ENCODE measurements at regions not wholly inside any gene's neighbourhood (a gene's known extent, or its start where the extent isn't known, plus 50 kb on each side); places are given as distances from the start of the nearest gene placed in this dataset.

- DNase-seq, result no peak
Measured at GRCh38 chr6:23855497-23856116, 270.4 kb upstream of the NRSN1 start.

GRCh38 chr6:23870496-23870895 is 255.5 kb upstream of the NRSN1 start:
- DNase-seq, result no peak

- DNase-seq, result no peak
Measured at GRCh38 chr6:23873161-23873560, 252.9 kb upstream of the NRSN1 start.

GRCh38 chr6:23875006-23875405 is 251.0 kb upstream of the NRSN1 start:
- DNase-seq, result no peak

GRCh38 chr6:23879816-23880215 is 246.2 kb upstream of the NRSN1 start:
- no peak for DNase-seq

- DNase-seq, result peak; percentile 36
Measured at GRCh38 chr6:23890543-23891227, 235.3 kb upstream of the NRSN1 start.

- DNase-seq, result no peak
Measured at GRCh38 chr6:23905133-23905815, 220.7 kb upstream of the NRSN1 start.

- DNase-seq, result no peak
Measured at GRCh38 chr6:23910420-23910819, 215.6 kb upstream of the NRSN1 start.

- DNase-seq, result no peak
Measured at GRCh38 chr6:23927935-23928334, 198.1 kb upstream of the NRSN1 start.

GRCh38 chr6:23929201-23929600 is 196.8 kb upstream of the NRSN1 start:
- no peak for DNase-seq

- DNase-seq, result no peak
Measured at GRCh38 chr6:23940466-23940865, 185.5 kb upstream of the NRSN1 start.

GRCh38 chr6:23951691-23952090 is 174.3 kb upstream of the NRSN1 start:
- DNase-seq, result no peak

- no peak for DNase-seq
Measured at GRCh38 chr6:23952245-23952644, 173.8 kb upstream of the NRSN1 start.

- DNase-seq, result no peak
Measured at GRCh38 chr6:23953976-23954375, 172.0 kb upstream of the NRSN1 start.

GRCh38 chr6:23957017-23957416 is 169.0 kb upstream of the NRSN1 start:
- DNase-seq, result no peak

GRCh38 chr6:23964865-23965264 is 161.2 kb upstream of the NRSN1 start:
- no peak for DNase-seq

- no peak for DNase-seq
Measured at GRCh38 chr6:23969344-23969743, 156.7 kb upstream of the NRSN1 start.

GRCh38 chr6:23977706-23978105 is 148.3 kb upstream of the NRSN1 start:
- DNase-seq, result no peak

GRCh38 chr6:23980965-23981364 is 145.1 kb upstream of the NRSN1 start:
- DNase-seq, result no peak

- DNase-seq, result no peak
Measured at GRCh38 chr6:23981923-23982322, 144.1 kb upstream of the NRSN1 start.

GRCh38 chr6:23983735-23984134 is 142.3 kb upstream of the NRSN1 start:
- no peak for DNase-seq

GRCh38 chr6:23985015-23985414 is 141.0 kb upstream of the NRSN1 start:
- no peak for DNase-seq

- DNase-seq, result no peak
Measured at GRCh38 chr6:23989885-23990533, 136.0 kb upstream of the NRSN1 start.

- no peak for DNase-seq
Measured at GRCh38 chr6:23994013-23994412, 132.0 kb upstream of the NRSN1 start.

All from inflammatory macrophage treated with lipopolysaccharide for 4 hours (primary cell).